HG02623 (cell line): ENCODE measurements at regions not wholly inside any gene's neighbourhood (a gene's known extent, or its start where the extent isn't known, plus 50 kb on each side); places are given as distances from the start of the nearest gene placed in this dataset.

Experiments used
- ATAC-seq: cut with Tn5 transposase; IDR thresholded peaks from one replicate; pipeline ENCODE4 v1.9.1; 2021; ENCODE audit warnings: moderate library complexity; ENCODE audit not compliant: unreplicated experiment

DNA sequence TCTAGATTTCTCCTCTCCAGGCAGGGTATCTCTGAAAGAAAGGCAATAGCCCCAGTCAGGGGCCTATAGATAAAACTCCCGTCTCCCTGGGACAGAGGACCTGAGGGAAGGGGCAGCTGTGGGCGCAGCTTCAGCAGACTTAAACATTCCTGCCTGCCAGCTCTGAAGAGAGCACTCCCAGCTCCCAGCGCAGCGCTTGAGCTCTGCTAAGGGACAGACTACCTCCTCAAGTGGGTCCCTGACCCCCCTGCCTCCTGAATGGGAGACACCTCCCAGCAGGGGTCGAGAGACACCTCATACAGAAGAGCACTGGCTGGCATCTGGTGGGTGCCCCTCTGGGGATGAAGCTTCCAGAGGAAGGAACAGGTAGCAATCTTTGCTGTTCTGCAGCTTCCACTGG is 556.9 kb downstream of the EPM2A start:
- ATAC-seq, result no peak

DNA sequence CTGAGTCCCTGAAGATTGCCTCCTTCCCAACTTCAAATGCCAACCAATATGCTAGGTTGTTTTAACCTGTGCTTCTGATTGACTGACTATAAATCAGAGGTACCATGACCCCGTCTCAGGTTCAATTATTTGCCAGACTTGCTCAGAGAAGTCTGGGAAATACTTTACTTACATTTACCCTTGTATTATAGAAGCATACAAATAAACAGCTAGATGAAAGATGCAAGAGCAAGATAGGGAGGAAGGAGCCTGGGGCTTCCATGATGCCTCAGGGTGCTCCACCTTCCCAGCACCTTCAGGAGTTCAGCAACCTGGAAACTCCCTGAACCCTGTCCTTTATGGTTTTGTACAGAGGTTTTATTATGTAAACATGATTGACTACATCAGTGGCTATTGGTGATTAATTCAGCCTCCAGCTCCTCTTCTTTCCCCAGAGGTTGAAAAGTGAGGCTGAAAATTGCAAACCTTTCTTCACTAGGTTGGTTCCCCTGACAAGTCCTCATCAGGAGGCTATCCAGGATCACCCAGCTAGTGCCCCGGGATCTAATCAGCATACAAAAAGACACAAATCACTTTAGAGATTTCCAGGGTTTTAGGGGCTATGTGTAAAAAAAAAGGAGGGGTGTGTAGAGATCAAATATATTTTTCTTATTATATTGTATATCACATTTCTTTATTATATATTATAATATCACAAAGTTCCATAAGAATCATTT is 547.7 kb downstream of the EPM2A start:
- no peak for ATAC-seq

GRCh38 chr6:145189836-145190235 is 545.5 kb downstream of the EPM2A start:
- ATAC-seq, result no peak

GRCh38 chr6:145194389-145194788 is 540.9 kb downstream of the EPM2A start:
- no peak for ATAC-seq

GRCh38 chr6:145199961-145200360 is 535.4 kb downstream of the EPM2A start:
- ATAC-seq, result no peak

DNA sequence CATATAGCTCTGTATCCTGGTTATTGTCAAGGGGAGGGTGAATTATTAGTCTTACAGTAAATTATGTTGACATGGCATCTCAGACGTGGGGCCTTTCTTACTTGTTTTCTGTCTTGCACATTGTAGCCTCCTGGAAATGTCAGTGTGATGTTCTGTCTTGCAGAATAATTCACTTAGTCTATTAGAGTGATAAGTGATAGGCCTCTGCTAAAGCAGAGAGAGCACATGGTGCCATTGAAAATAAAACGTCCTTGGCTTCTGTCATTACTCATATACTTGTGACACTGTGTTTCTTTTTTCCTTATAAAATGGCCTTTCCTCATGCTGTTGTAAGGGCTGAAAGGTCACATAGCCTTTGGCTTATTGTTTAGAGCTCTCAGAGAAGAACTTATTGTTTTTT is 531.0 kb downstream of the EPM2A start:
- no peak for ATAC-seq

- ATAC-seq, result no peak
Measured at GRCh38 chr6:145206247-145206907, 528.9 kb downstream of the EPM2A start.

DNA sequence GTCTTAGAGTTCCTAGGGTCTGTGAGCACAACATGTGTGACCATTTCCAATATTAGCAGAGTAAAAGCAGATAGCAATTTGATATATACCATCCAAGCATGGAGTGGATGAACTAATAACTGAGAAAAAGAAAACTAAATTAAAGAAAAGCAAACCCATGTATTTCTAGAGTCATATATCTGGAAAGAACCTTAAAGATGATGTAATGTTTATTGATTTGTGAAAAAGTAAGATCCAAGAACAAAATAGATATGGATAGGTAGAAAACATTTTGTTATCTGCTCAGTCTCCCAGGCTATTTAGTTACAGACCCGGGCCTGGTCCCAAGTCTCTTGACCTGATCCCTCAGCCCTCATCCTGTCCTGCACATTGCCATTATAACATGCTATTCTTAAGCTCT is 526.8 kb downstream of the EPM2A start:
- no peak for ATAC-seq

- ATAC-seq, result no peak
Measured at GRCh38 chr6:145209272-145209671, 526.0 kb downstream of the EPM2A start.

GRCh38 chr6:145212813-145213212 is 522.5 kb downstream of the EPM2A start:
- peak; percentile 27 for ATAC-seq

- peak; percentile 81 for ATAC-seq
Measured at GRCh38 chr6:145213614-145214013, 521.7 kb downstream of the EPM2A start.

DNA sequence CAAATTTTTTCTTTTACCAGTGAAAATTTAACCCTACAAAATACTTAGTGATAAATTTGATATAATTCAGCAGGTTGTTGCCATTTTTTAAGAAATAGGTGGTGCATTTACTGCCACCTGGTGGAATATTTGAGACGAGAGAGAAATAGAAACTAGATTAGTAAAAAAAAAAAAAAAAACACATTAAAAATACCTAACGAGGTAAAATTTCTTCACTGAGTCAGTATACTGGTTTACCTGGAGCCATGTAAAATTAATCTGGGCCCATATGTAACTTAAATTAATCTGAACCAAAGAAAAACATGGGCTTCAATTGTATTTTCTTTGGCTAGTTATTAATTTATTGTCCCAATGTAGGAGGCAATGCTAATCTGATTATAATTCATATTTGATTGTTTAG is 520.8 kb downstream of the EPM2A start:
- ATAC-seq, result no peak

- no peak for ATAC-seq
Measured at GRCh38 chr6:145224450-145224849, 510.9 kb downstream of the EPM2A start.

DNA sequence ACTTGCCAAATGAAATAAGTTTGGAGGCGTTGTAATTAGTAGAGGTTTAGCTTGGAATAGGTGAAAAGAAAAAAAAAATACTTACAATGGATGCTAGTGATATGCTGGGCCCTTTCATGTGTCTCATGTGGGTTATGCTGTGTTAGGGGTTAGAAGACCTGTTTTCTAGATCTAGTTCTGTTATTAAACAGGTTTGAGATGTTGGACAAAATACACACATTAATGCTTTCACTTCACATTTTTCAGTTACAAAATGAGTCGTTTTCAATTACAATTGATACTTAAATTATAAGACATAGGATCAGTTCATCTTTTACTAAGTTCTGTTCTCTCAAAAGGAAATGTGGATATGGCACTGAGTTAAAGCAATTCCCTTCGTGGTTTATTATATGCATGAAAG is 509.8 kb downstream of the EPM2A start:
- ATAC-seq, result peak; percentile 52

DNA sequence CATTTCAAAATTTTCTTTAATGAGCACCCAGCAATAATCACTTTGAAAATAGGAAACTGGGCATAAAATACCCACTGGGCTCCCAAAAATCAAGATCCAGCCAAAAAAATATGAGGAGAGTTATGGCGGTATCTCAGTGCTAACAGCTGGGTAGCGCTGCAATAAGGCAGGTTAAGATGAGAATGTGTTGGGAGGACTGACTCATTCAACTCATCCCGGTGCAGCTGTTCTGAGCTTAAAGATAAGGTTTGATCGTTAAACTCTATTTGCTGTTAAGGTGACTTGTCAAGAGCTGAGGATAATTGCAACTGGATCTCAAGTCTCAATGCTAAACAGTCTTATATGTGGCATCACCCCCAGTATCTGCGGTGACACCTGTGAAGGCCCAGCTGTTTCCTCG is 507.7 kb downstream of the EPM2A start:
- ATAC-seq, result no peak

- ATAC-seq, result no peak
Measured at GRCh38 chr6:145228962-145229582, 506.2 kb downstream of the EPM2A start.

GRCh38 chr6:145233955-145234354 is 501.4 kb downstream of the EPM2A start:
- no peak for ATAC-seq

DNA sequence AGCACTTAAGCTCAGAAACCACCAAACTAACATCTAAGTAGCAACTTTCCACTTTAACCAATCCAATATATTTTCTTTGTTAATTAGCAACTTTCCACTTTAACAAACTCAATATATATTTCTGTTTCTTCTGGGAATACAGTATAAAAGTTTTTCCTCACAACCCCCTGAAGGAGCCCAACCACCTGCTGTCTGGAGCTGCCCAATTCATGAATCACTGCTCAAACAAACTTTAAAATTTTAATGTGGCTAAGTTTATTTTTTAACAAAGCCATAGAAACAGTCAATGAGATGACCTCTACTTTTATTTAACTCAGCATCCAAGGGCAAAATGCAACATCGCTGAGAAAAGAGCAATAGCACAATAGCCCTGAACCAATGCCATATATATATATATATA is 500.1 kb downstream of the EPM2A start:
- no peak for ATAC-seq

DNA sequence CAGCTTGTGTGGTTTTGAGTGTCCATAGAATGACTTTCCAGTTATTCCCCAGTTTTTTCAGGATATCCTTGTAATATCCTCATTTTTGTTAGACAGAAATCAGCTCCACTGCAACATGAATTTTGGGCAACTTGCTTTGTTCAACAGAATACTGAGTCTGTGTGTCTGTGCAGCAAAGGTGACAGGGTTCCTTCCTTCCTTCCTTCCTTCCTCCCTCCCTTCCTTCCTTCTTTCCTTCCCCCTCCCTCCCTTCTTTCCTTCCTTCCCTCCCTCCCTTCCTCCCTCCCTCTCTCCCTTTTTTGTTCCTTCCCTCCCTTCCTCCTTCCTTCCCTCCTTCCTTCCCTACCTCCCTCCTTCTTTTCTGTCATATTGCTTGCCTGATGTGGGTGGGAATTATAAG is 496.5 kb downstream of the EPM2A start:
- ATAC-seq, result no peak

GRCh38 chr6:145241039-145241438 is 494.3 kb downstream of the EPM2A start:
- no peak for ATAC-seq

- no peak for ATAC-seq
Measured at GRCh38 chr6:145241721-145242120, 493.6 kb downstream of the EPM2A start.

DNA sequence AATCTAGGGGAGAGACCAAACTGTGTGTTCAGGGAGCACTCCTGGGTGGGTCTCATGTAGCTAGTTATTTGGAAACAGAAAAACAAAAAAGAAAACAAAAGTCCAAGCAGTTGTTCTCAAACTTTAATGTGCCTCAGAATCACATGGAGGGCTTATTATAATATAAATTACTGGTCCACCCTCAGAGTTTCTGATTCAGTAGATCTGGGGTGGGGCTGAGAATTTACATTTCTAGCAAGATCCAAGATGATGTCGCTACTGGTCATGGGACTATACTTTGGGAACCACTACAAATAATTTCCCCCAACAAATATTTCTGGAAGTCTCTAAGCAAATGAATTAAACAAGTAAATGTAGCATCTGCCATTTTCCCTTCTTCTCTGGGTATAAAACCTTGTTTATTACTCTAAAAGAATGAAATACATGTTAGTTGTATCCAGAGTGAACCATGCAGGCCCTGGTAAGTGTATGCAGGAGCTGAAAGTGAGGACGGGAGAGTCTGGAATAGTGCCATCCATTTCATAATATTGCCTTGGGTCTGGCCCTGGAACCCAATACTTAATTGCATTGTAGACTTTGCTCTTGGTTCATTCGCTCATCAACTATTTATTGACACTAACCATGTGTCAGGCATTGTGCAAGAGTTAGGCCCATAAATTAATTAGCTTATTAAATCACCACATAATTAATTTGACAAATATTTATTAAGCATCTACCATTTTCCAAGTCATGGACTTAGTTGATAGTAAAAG is 490.8 kb downstream of the EPM2A start:
- no peak for ATAC-seq
